H1 (cell line): ENCODE measurements at regions not wholly inside any gene's neighbourhood (a gene's known extent, or its start where the extent isn't known, plus 50 kb on each side); places are given as distances from the start of the nearest gene placed in this dataset.
A peak's percentile ranks its signal among the peaks of the same experiment; 100 is the strongest.

Experiments used
- CTCF ChIA-PET: fragments of 300-600 bp; sonication (Branson Sonifier 250); formaldehyde crosslinking; loops from one replicate; lab custom pipeline; 2021; ENCODE audit not compliant: partially characterized antibody; lab: Charles Lee
- POLR2A ChIA-PET: fragments of 300-600 bp; sonication (Branson Sonifier 250); formaldehyde crosslinking; loops from one replicate; lab custom pipeline; 2021; ENCODE audit warnings: inconsistent platforms; ENCODE audit not compliant: partially characterized antibody; lab: Charles Lee
- DNase-seq, 2 experiments: peaks; one replicate each; pipeline versions ENCODE4 v3.0.0 to v3.0.0-alpha.2; 2010 to 2022; ENCODE audit warnings: low spot score in 2 of 2, low read depth in 1 of 2, mixed read lengths in 1 of 2
- FAIRE-seq: peaks from 2 replicates; lab custom pipeline; 2011; peaks lifted over from hg19 to GRCh38; lab: Jason Lieb, UNC
- H2AFZ ChIP-seq: 2 replicates; pipeline ENCODE4 v1.8.1; 2012; ENCODE audit warnings: low read length, inconsistent platforms
- H2AK5ac ChIP-seq: 2 replicates; pipeline ENCODE4 v1.6.1; 2013; ENCODE audit warnings: low read depth, low read length
- H2BK120ac ChIP-seq: replicated peaks from 2 replicates; pipeline ENCODE3; 2013; ENCODE audit warnings: low read depth, low read length, inconsistent platforms
- H2BK12ac ChIP-seq: 2 replicates; pipeline ENCODE4 v1.6.1; 2013; ENCODE audit warnings: low read depth, low read length
- H2BK15ac ChIP-seq: 2 replicates; pipeline ENCODE4 v1.6.1; 2013; ENCODE audit warnings: low read length
- H2BK20ac ChIP-seq: 2 replicates; pipeline ENCODE4 v1.6.1; 2013; ENCODE audit warnings: low read length
- H2BK5ac ChIP-seq: 2 replicates; pipeline ENCODE4 v1.6.1; 2013; ENCODE audit warnings: low read depth, low read length
- H3K14ac ChIP-seq: 2 replicates; pipeline ENCODE4 v1.6.1; 2013; ENCODE audit warnings: inconsistent platforms; ENCODE audit not compliant: insufficient read length
- H3K18ac ChIP-seq: 2 replicates; pipeline ENCODE4 v1.6.1; 2013; ENCODE audit warnings: low read length; ENCODE audit errors: extremely low read depth
- H3K23ac ChIP-seq: 2 replicates; pipeline ENCODE4 v1.6.1; 2013; ENCODE audit warnings: inconsistent platforms; ENCODE audit not compliant: insufficient read length
- H3K23me2 ChIP-seq: 2 replicates; pipeline ENCODE4 v1.6.1; 2013; ENCODE audit warnings: low read depth, low read length
- H3K27ac ChIP-seq: 2 replicates; pipeline ENCODE4 v1.6.1; 2011; ENCODE audit warnings: low read depth, low read length, inconsistent platforms
- H3K27me3 ChIP-seq, 4 experiments: replicated peaks in 1 of 4; 1 replicate in 1 of 4; 2 replicates in 3 of 4; pipeline versions ENCODE4 v1.6.1 to v1.8.1; 2011 to 2013; ENCODE audit warnings: low read length in 3 of 4, mild to moderate bottlenecking in 3 of 4, inconsistent platforms in 2 of 4, mixed read lengths in 2 of 4, moderate library complexity in 1 of 4; ENCODE audit not compliant: control insufficient read depth in 3 of 4, insufficient read depth in 3 of 4; ENCODE audit errors: extremely low read depth in 1 of 4
- H3K36me3 ChIP-seq, 4 experiments: 2 replicates each; pipeline versions ENCODE4 v1.6.1 to v1.8.1; 2011 to 2013; ENCODE audit warnings: mild to moderate bottlenecking in 4 of 4, low read length in 3 of 4, moderate library complexity in 2 of 4, control low read depth in 1 of 4, inconsistent platforms in 1 of 4; ENCODE audit not compliant: insufficient read depth in 4 of 4, control insufficient read depth in 2 of 4
- H3K4ac ChIP-seq: replicated peaks from 2 replicates; pipeline ENCODE3; 2013; ENCODE audit warnings: low read length, low read depth, mixed read lengths, inconsistent platforms; ENCODE audit not compliant: insufficient read length
- H3K4me1 ChIP-seq, 4 experiments: replicated peaks in 1 of 4; 1 replicate in 1 of 4; 2 replicates in 3 of 4; pipeline versions ENCODE4 v1.6.1 to v1.8.1; 2011 to 2013; ENCODE audit warnings: low read length in 3 of 4, inconsistent platforms in 2 of 4, mixed read lengths in 1 of 4; ENCODE audit not compliant: insufficient read depth in 4 of 4, control insufficient read depth in 3 of 4
- H3K4me2 ChIP-seq, 2 experiments: 2 replicates each; pipeline versions ENCODE4 v1.6.1 to v1.8.1; 2011 to 2013; ENCODE audit warnings: low read depth in 2 of 2, low read length in 2 of 2, control low read depth in 1 of 2, inconsistent platforms in 1 of 2, mild to moderate bottlenecking in 1 of 2; ENCODE audit not compliant: insufficient read depth in 1 of 2
- H3K4me3 ChIP-seq, 4 experiments: fragments of 200-600, 300-600 bp in 1 of 4; sonication (generic), shearing (Covaris generic), sonication (Bioruptor Twin) in 1 of 4; 2 replicates each; pipeline versions ENCODE4 v1.5.1 to v1.8.1; 2011 to 2016; ENCODE audit warnings: low read length in 4 of 4, low read depth in 3 of 4, control low read depth in 2 of 4, inconsistent platforms in 2 of 4, mild to moderate bottlenecking in 2 of 4, mixed read lengths in 1 of 4, moderate library complexity in 1 of 4; ENCODE audit not compliant: insufficient read depth in 2 of 4; ENCODE audit errors: extremely low read depth in 1 of 4
- H3K56ac ChIP-seq: replicated peaks from 2 replicates; pipeline ENCODE3; 2013; ENCODE audit warnings: low read depth, mild to moderate bottlenecking, mixed read lengths, low read length, inconsistent platforms; ENCODE audit not compliant: insufficient read length
- H3K79me1 ChIP-seq: 2 replicates; pipeline ENCODE4 v1.6.1; 2013; ENCODE audit warnings: low read depth, low read length, control low read depth
- H3K79me2 ChIP-seq, 2 experiments: 2 replicates each; pipeline versions ENCODE4 v1.6.1 to v1.8.1; 2012 to 2013; ENCODE audit warnings: low read length in 2 of 2, mild to moderate bottlenecking in 2 of 2, inconsistent platforms in 1 of 2; ENCODE audit not compliant: insufficient read depth in 2 of 2, control insufficient read depth in 1 of 2
- H3K9ac ChIP-seq, 4 experiments: replicated peaks in 1 of 4; 1 replicate in 1 of 4; 2 replicates in 3 of 4; pipeline versions ENCODE4 v1.6.1 to v1.8.1; 2011 to 2013; ENCODE audit warnings: low read depth in 3 of 4, low read length in 3 of 4, control low read depth in 2 of 4, mild to moderate bottlenecking in 2 of 4, moderate library complexity in 2 of 4, inconsistent platforms in 1 of 4; ENCODE audit errors: extremely low read depth in 1 of 4
- H3K9me3 ChIP-seq, 2 experiments: 2 replicates each; pipeline versions ENCODE4 v1.6.1 to v1.8.1; 2012 to 2013; ENCODE audit warnings: mild to moderate bottlenecking in 2 of 2, moderate library complexity in 2 of 2, control low read depth in 1 of 2, inconsistent platforms in 1 of 2, low read depth in 1 of 2, low read length in 1 of 2, mixed read lengths in 1 of 2; ENCODE audit not compliant: insufficient read depth in 2 of 2
- H4K20me1 ChIP-seq, 2 experiments: replicated peaks in 1 of 2; 2 replicates each; pipeline versions ENCODE3 to v1.8.1; 2011 to 2013; ENCODE audit warnings: inconsistent platforms in 2 of 2, low read length in 2 of 2, mild to moderate bottlenecking in 1 of 2; ENCODE audit not compliant: insufficient read depth in 2 of 2, control insufficient read depth in 1 of 2
- H4K5ac ChIP-seq: 2 replicates; pipeline ENCODE4 v1.6.1; 2013; ENCODE audit warnings: low read length, low read depth, mixed read lengths, inconsistent platforms; ENCODE audit not compliant: insufficient read length
- H4K8ac ChIP-seq: 2 replicates; pipeline ENCODE4 v1.8.0; 2013; ENCODE audit warnings: mild to moderate bottlenecking, moderate library complexity, low read length, inconsistent platforms; ENCODE audit not compliant: insufficient read depth; ENCODE audit errors: extremely low read depth
- H4K91ac ChIP-seq: replicated peaks from 2 replicates; pipeline ENCODE3; 2013; ENCODE audit warnings: low read length, mixed read lengths, inconsistent platforms; ENCODE audit not compliant: insufficient read length
- CTCF ChIP-seq, 3 experiments: IDR thresholded peaks; 1 replicate in 2 of 3; 2 replicates in 1 of 3; pipeline versions ENCODE4 v1.5.1 to v1.6.1; 2011; ENCODE audit warnings: low read length in 3 of 3, mild to moderate bottlenecking in 3 of 3, inconsistent platforms in 2 of 3, low read depth in 1 of 3, moderate library complexity in 1 of 3; ENCODE audit not compliant: insufficient read depth in 1 of 3; ENCODE audit errors: control extremely low read depth in 1 of 3
- HDAC6 ChIP-seq: IDR thresholded peaks from one replicate; pipeline ENCODE4 v1.7.1; 2012; ENCODE audit warnings: low read depth, mild to moderate bottlenecking, inconsistent platforms, low read length, moderate library complexity
- JUND ChIP-seq: IDR thresholded peaks from 2 replicates; pipeline ENCODE4 v1.6.1; 2011; ENCODE audit warnings: mild to moderate bottlenecking, improper control_type of control experiment, low read length
- KDM5A ChIP-seq: fragments of 200-600 bp; IDR thresholded peaks from 2 replicates; pipeline ENCODE4 v1.7.1; 2012; ENCODE audit warnings: mild to moderate bottlenecking, low read length, inconsistent platforms, mixed read lengths
- RAD21 ChIP-seq, 2 experiments: IDR thresholded peaks in 1 of 2; conservative IDR thresholded peaks in 1 of 2; 2 replicates each; pipeline ENCODE4 v1.6.1; 2011; ENCODE audit warnings: low read depth in 2 of 2, low read length in 2 of 2, improper control_type of control experiment in 1 of 2, inconsistent platforms in 1 of 2, mild to moderate bottlenecking in 1 of 2, moderate library complexity in 1 of 2
- WGBS, 2 experiments: shearing (Covaris generic) in 1 of 2; methylation state at CpG; one replicate each; pipeline versions ENCODE4 v1.1.6 to v1.1.7; 2013 to 2015; ENCODE audit warnings: low lambda C conversion rate in 2 of 2, mixed read lengths in 2 of 2, inconsistent platforms in 1 of 2, low coverage in 1 of 2, missing lambda C conversion rate in 1 of 2; ENCODE audit not compliant: insufficient replicate concordance in 2 of 2, insufficient coverage in 1 of 2, insufficient read length in 1 of 2; ENCODE audit errors: extremely low coverage in 1 of 2, missing lambda C conversion rate in 1 of 2; 5-methylcytosine and 5-hydroxymethylcytosine counted together

- Histone ChIP-seq H3K4me3 (no peak overlapping the region), H4K20me1 (no peaks in the 10 kb centered on the region), H2BK15ac (no peak overlapping the region), H3K27me3 (no peaks in the 10 kb centered on the region), H3K36me3 (no peaks in the 10 kb centered on the region), H3K4ac (no peak overlapping the region), H2BK12ac (no peak overlapping the region; the same call in 1 of the 2 replicates), H3K27ac (no peak overlapping the region), H3K23ac (no peak overlapping the region), H3K79me2 (no peaks in the 10 kb centered on the region), H3K79me1 (no peaks in the 10 kb centered on the region), H3K9ac (no peak overlapping the region), H4K8ac (no peak overlapping the region), H3K14ac (no peak overlapping the region), H3K4me1 (peaks cover 0 to 2% (median 0%) of the 10 kb centered on the region in 4 experiments; a peak in 1 of 7 replicates), H2BK120ac (no peak overlapping the region), H3K9me3 (peaks cover 0 to 5% of the 10 kb centered on the region in 2 experiments; a peak in 1 of 4 replicates)
- WGBS, 2 experiments, result 92% methylated on average over 13 of the region's 13 CpGs; no CpG with 5 or more reads in 1 of the 2 experiments
- DNase-seq (peak; percentile 34 to 63), FAIRE-seq (no peak)
- POLR2A ChIA-PET, result no interaction called here
- CTCF ChIA-PET, result interaction anchor here (0.6 to 1.7 kb wide), 26 partner anchors 9 to 1263 kb away, joined by 3 to 6 read pairs (median 3); no protein-coding TSS in a partner anchor
- TF ChIP-seq JUND (no peak), HDAC6 (no peak), RAD21 (IDR thresholded peaks at IDR 0.05 in 1 of 2, conservative IDR thresholded peaks at IDR 0.05 in 1 of 2; ENCODE audit: low read depth in 2 of 2, low read length in 2 of 2) (peak; percentile 44 to 64; a peak in 3 of 4 replicates), KDM5A (no peak), CTCF (IDR thresholded peaks at IDR 0.05; ENCODE audit: control extremely low read depth in 1 of 3, insufficient read depth in 1 of 3, low read depth in 1 of 3, low read length in 3 of 3) (peak; percentile 47 to 77 (median 71))
- TF ChIP-seq, all 59 proteins: peak for 2
- no peaks in the 10 kb centered on the region for H3K23me2 ChIP-seq
- no peak overlapping the region for H3K4me2 ChIP-seq
- H3K56ac ChIP-seq, result no peak overlapping the region
- H4K91ac ChIP-seq, result no peak overlapping the region
- no peak overlapping the region for H3K18ac ChIP-seq
- peak overlapping the region; percentile 96 for H2AFZ ChIP-seq
- no peak overlapping the region for H4K5ac ChIP-seq
- no peak overlapping the region for H2BK5ac ChIP-seq
- H2AK5ac ChIP-seq, result no peak overlapping the region
- no peak overlapping the region for H2BK20ac ChIP-seq
Measured at GRCh38 chr14:43540948-43541347, 966.1 kb downstream of the FSCB start.
